Smooth muscle cell (in vitro differentiated cells): ENCODE measurements at regions not wholly inside any gene's neighbourhood (a gene's known extent, or its start where the extent isn't known, plus 50 kb on each side); places are given as distances from the start of the nearest gene placed in this dataset.

ENCODE experiments used
- DNase-seq: peaks from one replicate; lab custom pipeline; 2025; ENCODE audit not compliant: unreplicated experiment; lab: John Stamatoyannopoulos, UW
- H2AFZ ChIP-seq: fragments of 200-600 bp; sonication (generic); 2 replicates; pipeline ENCODE4 v1.6.0; 2016; ENCODE audit warnings: antibody characterized with exemption, low read depth, mild to moderate bottlenecking
- H3F3A ChIP-seq: fragments of 200-600 bp; sonication (generic); 2 replicates; pipeline ENCODE4 v1.6.0; 2017; ENCODE audit warnings: antibody characterized with exemption, low read depth
- H3K27ac ChIP-seq: fragments of 200-600 bp; sonication (generic); 2 replicates; pipeline ENCODE4 v1.5.1; 2016; ENCODE audit warnings: low read depth, mild to moderate bottlenecking
- H3K27me3 ChIP-seq: fragments of 200-600 bp; sonication (generic); 2 replicates; pipeline ENCODE4 v1.6.1; 2016; ENCODE audit warnings: low read depth, mild to moderate bottlenecking
- H3K36me3 ChIP-seq: fragments of 200-600 bp; sonication (generic); 2 replicates; pipeline ENCODE4 v1.5.1; 2016; ENCODE audit warnings: low read depth
- H3K4me1 ChIP-seq: fragments of 200-600 bp; sonication (generic); 2 replicates; pipeline ENCODE4 v1.5.1; 2016; ENCODE audit warnings: low read depth
- H3K4me2 ChIP-seq: fragments of 200-600 bp; sonication (generic); 2 replicates; pipeline ENCODE4 v1.6.0; 2016; ENCODE audit warnings: mild to moderate bottlenecking
- H3K4me3 ChIP-seq: fragments of 200-600 bp; sonication (generic); 2 replicates; pipeline ENCODE4 v1.5.1; 2016; ENCODE audit warnings: mild to moderate bottlenecking
- H3K79me2 ChIP-seq: fragments of 200-600 bp; sonication (generic); 2 replicates; pipeline ENCODE4 v1.6.0; 2016; ENCODE audit warnings: low read depth, mild to moderate bottlenecking
- H3K9ac ChIP-seq: fragments of 200-600 bp; sonication (generic); 2 replicates; pipeline ENCODE4 v1.6.0; 2016; ENCODE audit warnings: low read depth
- H3K9me3 ChIP-seq: fragments of 200-600 bp; sonication (generic); replicated peaks from 2 replicates; pipeline ENCODE4 v1.5.1; 2016; ENCODE audit warnings: low read depth
- H4K20me1 ChIP-seq: fragments of 200-600 bp; sonication (generic); 2 replicates; pipeline ENCODE4 v1.6.0; 2016; ENCODE audit warnings: low read depth
- CTCF ChIP-seq: fragments of 200-600 bp; sonication (generic); IDR thresholded peaks from 2 replicates; pipeline ENCODE4 v1.5.1; 2017; ENCODE audit warnings: borderline replicate concordance, mild to moderate bottlenecking, antibody characterized with exemption; ENCODE audit not compliant: insufficient read depth, poor library complexity, severe bottlenecking
- WGBS: methylation state at CpG from one replicate; pipeline ENCODE4 v1.1.7; 2016; ENCODE audit warnings: low lambda C conversion rate; 5-methylcytosine and 5-hydroxymethylcytosine counted together

- peak overlapping the region; percentile 43 for H3K27ac ChIP-seq
- H3K27me3 ChIP-seq: no peaks in the 10 kb centered on the region
- H3K9ac ChIP-seq: no peak overlapping the region
- peak overlapping the region; percentile 46 for H3K4me2 ChIP-seq
- no peaks in the 10 kb centered on the region for H4K20me1 ChIP-seq
- H3K79me2 ChIP-seq: no peaks in the 10 kb centered on the region
- WGBS: 82% methylated on average over 6 of the region's 6 CpGs
- H2AFZ ChIP-seq: peak overlapping the region; percentile 90
- H3K9me3 ChIP-seq: no peaks in the 10 kb centered on the region
- H3F3A ChIP-seq: no peaks in the 10 kb centered on the region
- TF ChIP-seq CTCF: no peak
- no peaks in the 10 kb centered on the region for H3K36me3 ChIP-seq
- no peak for DNase-seq
- H3K4me1 ChIP-seq: peaks cover 6% of the 10 kb centered on the region
- H3K4me3 ChIP-seq: no peak overlapping the region
These were observed 1348.4 kb upstream of the B3GALT2 start for GRCh38 chr1:194534784-194535183.

DNA sequence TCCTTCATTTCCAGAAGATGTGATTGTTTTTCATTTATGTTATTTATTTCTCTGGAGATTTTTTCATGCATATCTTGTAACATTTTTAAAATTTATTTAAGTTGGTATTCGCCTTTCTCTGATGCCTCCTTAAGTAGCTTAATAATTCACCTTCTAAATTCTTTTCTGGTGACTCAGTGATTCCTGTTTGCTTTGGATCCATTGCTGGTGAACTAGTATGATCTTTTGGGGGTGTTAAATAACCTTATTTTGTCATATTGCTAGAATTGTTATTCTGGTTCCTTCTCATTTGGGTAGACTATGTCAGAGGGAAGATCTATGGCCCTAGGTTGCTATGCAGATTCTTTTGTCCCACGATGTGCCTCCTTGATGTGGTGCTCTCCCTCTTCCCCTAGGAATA, 1347.2 kb upstream of the B3GALT2 start:
- no peak for TF ChIP-seq CTCF
- no peak for DNase-seq
- WGBS: 91% methylated on average over 2 of the region's 2 CpGs

DNA sequence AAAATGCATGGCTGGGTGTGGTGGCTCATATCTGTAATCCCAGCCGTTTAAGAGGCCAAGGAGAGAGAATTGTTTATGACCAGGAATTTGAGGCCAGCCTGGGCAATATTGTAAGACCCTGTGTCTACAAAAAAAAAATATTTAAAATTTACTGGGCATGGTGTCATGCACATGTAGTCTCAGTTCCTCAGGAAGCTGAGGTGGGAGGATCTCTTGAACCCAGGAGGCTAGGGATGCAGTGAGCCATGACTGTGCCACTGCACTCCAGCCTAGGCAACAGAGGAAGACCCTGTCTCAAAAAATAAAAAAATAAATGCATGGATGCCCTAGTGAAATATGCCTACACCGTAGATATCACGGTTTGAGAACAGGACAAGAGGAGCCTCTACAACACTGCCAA, 1331.2 kb upstream of the B3GALT2 start:
- Histone ChIP-seq H3K79me2 (no peaks in the 10 kb centered on the region), H3F3A (no peaks in the 10 kb centered on the region), H2AFZ (no peak overlapping the region), H3K27me3 (no peaks in the 10 kb centered on the region), H3K4me1 (no peaks in the 10 kb centered on the region), H3K9me3 (no peaks in the 10 kb centered on the region), H3K9ac (no peak overlapping the region), H4K20me1 (no peaks in the 10 kb centered on the region), H3K36me3 (no peaks in the 10 kb centered on the region), H3K27ac (no peak overlapping the region), H3K4me3 (no peak overlapping the region), H3K4me2 (no peak overlapping the region)
- no peak for DNase-seq
- 82% methylated on average over 3 of the region's 3 CpGs for WGBS
- no peak for TF ChIP-seq CTCF

More for the DNA sequence above, 1347.2 kb upstream of the B3GALT2 start:
- no peaks in the 10 kb centered on the region for H3F3A ChIP-seq
- H3K9me3 ChIP-seq: no peaks in the 10 kb centered on the region
- peaks cover 6% of the 10 kb centered on the region for H3K4me1 ChIP-seq
- no peak overlapping the region for H3K27ac ChIP-seq
- no peaks in the 10 kb centered on the region for H3K36me3 ChIP-seq
- H2AFZ ChIP-seq: no peak overlapping the region
- no peaks in the 10 kb centered on the region for H4K20me1 ChIP-seq
- H3K9ac ChIP-seq: no peak overlapping the region
- no peaks in the 10 kb centered on the region for H3K27me3 ChIP-seq
- no peak overlapping the region for H3K4me2 ChIP-seq
- H3K4me3 ChIP-seq: no peak overlapping the region
- no peaks in the 10 kb centered on the region for H3K79me2 ChIP-seq

GRCh38 chr1:194515916-194516315, 1329.5 kb upstream of the B3GALT2 start:
- no peak for DNase-seq
- Histone ChIP-seq H2AFZ (no peak overlapping the region), H4K20me1 (no peaks in the 10 kb centered on the region), H3K79me2 (no peaks in the 10 kb centered on the region), H3K4me2 (no peak overlapping the region), H3K9ac (no peak overlapping the region), H3K9me3 (no peaks in the 10 kb centered on the region), H3F3A (no peaks in the 10 kb centered on the region), H3K4me1 (no peaks in the 10 kb centered on the region), H3K4me3 (no peak overlapping the region), H3K27me3 (no peaks in the 10 kb centered on the region), H3K36me3 (no peaks in the 10 kb centered on the region), H3K27ac (no peak overlapping the region)
- TF ChIP-seq CTCF: no peak
- WGBS: 76% methylated on average over 4 of the region's 4 CpGs
